Mesendoderm (in vitro differentiated cells): ENCODE measurements at regions not wholly inside any gene's neighbourhood (a gene's known extent, or its start where the extent isn't known, plus 50 kb on each side); places are given as distances from the start of the nearest gene placed in this dataset.

ENCODE experiments used
- DNase-seq: peaks from one replicate; pipeline ENCODE4 v3.0.0; 2013
- H2AK5ac ChIP-seq: 2 replicates; pipeline ENCODE4 v1.6.1; 2013; ENCODE audit warnings: low read length, inconsistent platforms
- H2BK120ac ChIP-seq: 2 replicates; pipeline ENCODE4 v1.6.1; 2013; ENCODE audit warnings: low read depth, mild to moderate bottlenecking, low read length, moderate library complexity, mixed read lengths
- H2BK15ac ChIP-seq: replicated peaks from 2 replicates; pipeline ENCODE4 v1.6.1; 2013; ENCODE audit warnings: low read depth, mild to moderate bottlenecking, moderate library complexity
- H2BK5ac ChIP-seq: 2 replicates; pipeline ENCODE4 v1.6.1; 2013; ENCODE audit warnings: low read length, inconsistent platforms
- H3K18ac ChIP-seq: 2 replicates; pipeline ENCODE4 v1.6.1; 2013; ENCODE audit warnings: mild to moderate bottlenecking, low read length, mixed read lengths
- H3K23ac ChIP-seq: one replicate; pipeline ENCODE4 v1.6.1; 2013; ENCODE audit warnings: low read length
- H3K27ac ChIP-seq: 2 replicates; pipeline ENCODE4 v1.5.1; 2013; ENCODE audit warnings: low read depth, mild to moderate bottlenecking, inconsistent platforms, low read length, moderate library complexity
- H3K27me3 ChIP-seq: 2 replicates; pipeline ENCODE4 v1.6.1; 2013; ENCODE audit warnings: low read length, control low read depth, mild to moderate bottlenecking, inconsistent platforms; ENCODE audit not compliant: insufficient read depth, poor library complexity
- H3K36me3 ChIP-seq: 2 replicates; pipeline ENCODE4 v1.6.1; 2013; ENCODE audit warnings: low read length, inconsistent platforms; ENCODE audit not compliant: control insufficient read depth, insufficient read depth
- H3K4ac ChIP-seq: one replicate; pipeline ENCODE4 v1.6.1; 2013; ENCODE audit warnings: low read depth, mild to moderate bottlenecking, low read length, moderate library complexity
- H3K4me1 ChIP-seq: 2 replicates; pipeline ENCODE4 v1.6.1; 2013; ENCODE audit warnings: low read depth, low read length, inconsistent platforms; ENCODE audit not compliant: control insufficient read depth
- H3K4me2 ChIP-seq: 2 replicates; pipeline ENCODE4 v1.6.1; 2013; ENCODE audit warnings: low read length
- H3K4me3 ChIP-seq: 2 replicates; pipeline ENCODE4 v1.5.1; 2013; ENCODE audit warnings: mild to moderate bottlenecking, low read length
- H3K56ac ChIP-seq: one replicate; pipeline ENCODE4 v1.6.1; 2013; ENCODE audit warnings: low read length
- H3K79me1 ChIP-seq: 2 replicates; pipeline ENCODE4 v1.6.1; 2013; ENCODE audit warnings: low read length, inconsistent platforms
- H3K79me2 ChIP-seq: 2 replicates; pipeline ENCODE4 v1.6.1; 2013; ENCODE audit warnings: mild to moderate bottlenecking, low read length; ENCODE audit not compliant: control insufficient read depth, insufficient read depth
- H3K9ac ChIP-seq: 2 replicates; pipeline ENCODE4 v1.6.1; 2013; ENCODE audit warnings: low read length, inconsistent platforms
- H4K5ac ChIP-seq: one replicate; pipeline ENCODE4 v1.6.1; 2013; ENCODE audit warnings: low read length
- H4K8ac ChIP-seq: one replicate; pipeline ENCODE4 v1.6.1; 2013; ENCODE audit warnings: low read depth, mild to moderate bottlenecking, control low read depth, low read length, moderate library complexity
- WGBS: extraction: QIAGEN DNeasy Blood & Tissue Kit; methylation state at CpG from one replicate; pipeline ENCODE4 v1.1.7; 2013; ENCODE audit warnings: low lambda C conversion rate, missing lambda C conversion rate; ENCODE audit not compliant: insufficient coverage; ENCODE audit errors: extremely low coverage; 5-methylcytosine and 5-hydroxymethylcytosine counted together

DNA sequence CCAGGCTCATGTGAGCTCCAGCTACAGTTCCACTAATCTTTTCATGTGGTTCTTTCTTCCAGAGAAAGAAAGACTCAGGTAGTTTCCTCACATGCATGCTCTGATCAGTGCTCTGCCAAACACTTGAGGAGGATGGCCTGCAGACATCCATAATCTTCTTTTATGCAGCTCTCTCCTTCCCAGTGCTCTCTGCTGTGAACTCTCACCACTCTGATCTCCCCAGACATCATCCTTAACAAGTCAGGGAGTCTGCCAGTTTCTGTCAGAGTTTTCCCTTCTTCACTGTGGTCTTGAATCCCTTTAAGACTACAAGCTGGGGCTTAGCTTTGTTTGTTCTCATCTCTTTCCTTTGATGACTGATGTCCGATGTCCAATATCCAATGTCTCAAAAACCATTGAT, 203.4 kb upstream of the PRKCQ start:
- no peak overlapping the region for H3K27ac ChIP-seq
- no peaks in the 10 kb centered on the region for H3K4me1 ChIP-seq
- no peak overlapping the region for H3K56ac ChIP-seq
- no peak overlapping the region for H3K9ac ChIP-seq
- no peak overlapping the region for H3K18ac ChIP-seq
- H3K79me2 ChIP-seq = no peaks in the 10 kb centered on the region
- no peak overlapping the region for H3K4me3 ChIP-seq
- no peak overlapping the region for H4K5ac ChIP-seq
- no peak overlapping the region for H3K23ac ChIP-seq
- no peak overlapping the region for H4K8ac ChIP-seq
- no peaks in the 10 kb centered on the region for H3K27me3 ChIP-seq
- no peaks in the 10 kb centered on the region for H3K79me1 ChIP-seq
- WGBS = no CpG with 5 or more reads among the region's 1 CpG
- no peak overlapping the region for H2BK5ac ChIP-seq
- H3K4ac ChIP-seq = no peak overlapping the region
- no peaks in the 10 kb centered on the region for H3K36me3 ChIP-seq
- DNase-seq = no peak
- no peak overlapping the region for H2BK120ac ChIP-seq
- H2BK15ac ChIP-seq = no peak overlapping the region
- no peak overlapping the region for H2AK5ac ChIP-seq
- H3K4me2 ChIP-seq = no peak overlapping the region

GRCh38 chr10:6782378-6782777, 202.3 kb upstream of the PRKCQ start:
- H3K4ac ChIP-seq = no peak overlapping the region
- H3K36me3 ChIP-seq = no peaks in the 10 kb centered on the region
- no peak overlapping the region for H3K18ac ChIP-seq
- H3K27me3 ChIP-seq = no peaks in the 10 kb centered on the region
- H3K27ac ChIP-seq = no peak overlapping the region
- no peak overlapping the region for H3K4me2 ChIP-seq
- no peak overlapping the region for H3K56ac ChIP-seq
- H2AK5ac ChIP-seq = no peak overlapping the region
- H3K4me1 ChIP-seq = no peaks in the 10 kb centered on the region
- no peak for DNase-seq
- no peak overlapping the region for H4K5ac ChIP-seq
- no peak overlapping the region for H4K8ac ChIP-seq
- no peaks in the 10 kb centered on the region for H3K79me2 ChIP-seq
- no peak overlapping the region for H3K9ac ChIP-seq
- H3K23ac ChIP-seq = no peak overlapping the region
- no CpG with 5 or more reads among the region's 2 CpGs for WGBS
- H3K79me1 ChIP-seq = no peaks in the 10 kb centered on the region
- no peak overlapping the region for H3K4me3 ChIP-seq
- no peak overlapping the region for H2BK5ac ChIP-seq
- no peak overlapping the region for H2BK15ac ChIP-seq
- H2BK120ac ChIP-seq = no peak overlapping the region

GRCh38 chr10:6781133-6781770, 201.2 kb upstream of the PRKCQ start:
- no CpG with 5 or more reads among the region's 3 CpGs for WGBS
- Histone ChIP-seq H4K5ac (no peak overlapping the region), H3K27ac (no peak overlapping the region)

DNA sequence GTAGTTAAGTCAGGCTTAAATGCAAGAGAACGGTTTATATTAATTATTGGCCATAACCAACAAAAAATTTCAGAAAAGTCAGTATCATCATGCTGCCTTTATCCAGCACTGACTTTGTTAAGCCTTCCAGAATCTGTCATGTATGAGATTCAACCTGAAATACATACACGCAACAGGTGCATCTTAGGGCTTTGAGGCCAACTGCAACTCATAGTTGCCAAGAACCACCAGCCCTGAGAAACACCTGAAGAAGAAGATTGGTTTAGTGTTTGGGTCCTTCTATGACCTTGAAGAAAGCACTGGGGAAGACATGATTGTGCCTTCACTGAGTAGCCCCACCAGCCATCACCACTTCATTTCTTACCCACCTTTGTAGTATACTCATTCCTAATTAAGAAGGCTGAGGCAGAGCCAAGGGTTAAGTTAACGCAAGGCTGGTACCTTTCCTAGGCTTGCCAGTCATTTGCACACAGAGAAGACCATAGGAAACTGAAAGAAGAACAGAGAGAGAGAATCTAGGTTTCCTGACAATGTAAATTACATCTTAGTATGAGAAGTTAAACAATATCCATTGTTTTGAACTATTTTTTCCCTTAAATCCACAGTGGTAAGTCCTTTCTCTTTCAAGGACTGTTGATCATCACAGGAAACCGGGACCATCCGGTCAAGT, 200.1 kb upstream of the PRKCQ start:
- H2BK15ac ChIP-seq = no peak overlapping the region
- WGBS = no CpG with 5 or more reads among the region's 5 CpGs

More at GRCh38 chr10:6781133-6781770, 201.2 kb upstream of the PRKCQ start:
- Histone ChIP-seq H3K4ac (no peak overlapping the region), H2AK5ac (no peak overlapping the region), H3K4me1 (no peaks in the 10 kb centered on the region), H2BK120ac (no peak overlapping the region), H3K4me3 (no peak overlapping the region), H3K36me3 (no peaks in the 10 kb centered on the region), H4K8ac (no peak overlapping the region), H3K18ac (no peak overlapping the region), H3K27me3 (no peaks in the 10 kb centered on the region), H3K9ac (no peak overlapping the region), H2BK5ac (no peak overlapping the region), H2BK15ac (no peak overlapping the region), H3K4me2 (no peak overlapping the region), H3K23ac (no peak overlapping the region), H3K56ac (no peak overlapping the region), H3K79me2 (no peaks in the 10 kb centered on the region), H3K79me1 (no peaks in the 10 kb centered on the region)
- no peak for DNase-seq

GRCh38 chr10:6778992-6779701, 199.1 kb upstream of the PRKCQ start:
- WGBS = no CpG with 5 or more reads among the region's 4 CpGs
- H3K79me1 ChIP-seq = no peaks in the 10 kb centered on the region
- peak; percentile 85 for DNase-seq
- H3K36me3 ChIP-seq = no peaks in the 10 kb centered on the region
- no peak overlapping the region for H2BK5ac ChIP-seq
- no peak overlapping the region for H2BK15ac ChIP-seq
- H3K4ac ChIP-seq = no peak overlapping the region
- no peak overlapping the region for H3K4me2 ChIP-seq
- H3K23ac ChIP-seq = no peak overlapping the region
- no peak overlapping the region for H3K18ac ChIP-seq
- no peak overlapping the region for H3K27ac ChIP-seq
- no peak overlapping the region for H3K4me3 ChIP-seq
- H3K79me2 ChIP-seq = no peaks in the 10 kb centered on the region
- H4K8ac ChIP-seq = no peak overlapping the region
- no peak overlapping the region for H2BK120ac ChIP-seq
- no peaks in the 10 kb centered on the region for H3K4me1 ChIP-seq
- no peak overlapping the region for H2AK5ac ChIP-seq
- H3K9ac ChIP-seq = no peak overlapping the region
- H3K27me3 ChIP-seq = no peaks in the 10 kb centered on the region
- no peak overlapping the region for H3K56ac ChIP-seq
- no peak overlapping the region for H4K5ac ChIP-seq

More for the DNA sequence above, 200.1 kb upstream of the PRKCQ start:
- no peak overlapping the region for H3K18ac ChIP-seq
- H4K5ac ChIP-seq = no peak overlapping the region
- no peak overlapping the region for H3K56ac ChIP-seq
- no peak overlapping the region for H3K4ac ChIP-seq
- no peak overlapping the region for H3K9ac ChIP-seq
- no peak overlapping the region for H3K4me2 ChIP-seq
- H4K8ac ChIP-seq = no peak overlapping the region
- H3K79me2 ChIP-seq = no peaks in the 10 kb centered on the region
- no peak for DNase-seq
- no peak overlapping the region for H3K27ac ChIP-seq
- H2AK5ac ChIP-seq = no peak overlapping the region
- H2BK5ac ChIP-seq = no peak overlapping the region
- H3K23ac ChIP-seq = no peak overlapping the region
- no peak overlapping the region for H3K4me3 ChIP-seq
- no peaks in the 10 kb centered on the region for H3K27me3 ChIP-seq
- no peaks in the 10 kb centered on the region for H3K36me3 ChIP-seq
- no peaks in the 10 kb centered on the region for H3K4me1 ChIP-seq
- H2BK120ac ChIP-seq = no peak overlapping the region
- no peaks in the 10 kb centered on the region for H3K79me1 ChIP-seq
